ENCODE measurements at regions not wholly inside any gene's neighbourhood (a gene's known extent, or its start where the extent isn't known, plus 50 kb on each side); places are given as distances from the start of the nearest gene placed in this dataset.

- no peak overlapping the region for H3K27ac ChIP-seq
- 89% methylated on average over 26 to 30 of the region's 31 CpGs for WGBS, 2 donors
- no peak for DNase-seq
- H3K36me3 ChIP-seq, result no peaks in the 10 kb centered on the region
- intact Hi-C loops (cut with DNase I), result no loop called here
- no peaks in the 10 kb centered on the region for H3K4me1 ChIP-seq
- no peak overlapping the region for H3K4me3 ChIP-seq
- H3K9me3 ChIP-seq, result no peaks in the 10 kb centered on the region
- TF ChIP-seq CTCF (IDR thresholded peaks at IDR 0.05) (no peak), POLR2A (IDR thresholded peaks at IDR 0.05) (no peak)
- no peaks in the 10 kb centered on the region for H3K27me3 ChIP-seq
Observed at GRCh38 chr10:130567436-130567835, 431.2 kb downstream of the GLRX3 start.

GRCh38 chr10:130568246-130568645 is 432.1 kb downstream of the GLRX3 start:
- no peak for DNase-seq
- WGBS, 2 donors, result 92 to 95% methylated on average over 6 to 8 of the region's 18 CpGs
- H3K36me3 ChIP-seq, result no peaks in the 10 kb centered on the region
- no peak overlapping the region for H3K4me3 ChIP-seq
- intact Hi-C loops (cut with DNase I), result no loop called here
- no peaks in the 10 kb centered on the region for H3K9me3 ChIP-seq
- no peaks in the 10 kb centered on the region for H3K27me3 ChIP-seq
- H3K4me1 ChIP-seq, result no peaks in the 10 kb centered on the region
- no peak for TF ChIP-seq POLR2A (IDR thresholded peaks at IDR 0.05)
- no peak for TF ChIP-seq CTCF (IDR thresholded peaks at IDR 0.05)
- no peak overlapping the region for H3K27ac ChIP-seq

GRCh38 chr10:130570074-130570473 is 433.9 kb downstream of the GLRX3 start:
- Histone ChIP-seq H3K9me3 (no peaks in the 10 kb centered on the region), H3K4me1 (no peaks in the 10 kb centered on the region), H3K36me3 (no peaks in the 10 kb centered on the region), H3K4me3 (no peak overlapping the region), H3K27me3 (no peaks in the 10 kb centered on the region), H3K27ac (no peak overlapping the region)
- intact Hi-C loops (cut with DNase I), result no loop called here
- no peak for DNase-seq
- WGBS, 2 donors, result 25 to 47% methylated on average over 7 of the region's 7 CpGs
- TF ChIP-seq CTCF (IDR thresholded peaks at IDR 0.05) (no peak), POLR2A (IDR thresholded peaks at IDR 0.05) (no peak)

- no peaks in the 10 kb centered on the region for H3K36me3 ChIP-seq
- no peak overlapping the region for H3K4me3 ChIP-seq
- no peak overlapping the region for H3K27ac ChIP-seq
- no peak for TF ChIP-seq CTCF (IDR thresholded peaks at IDR 0.05)
- TF ChIP-seq POLR2A (IDR thresholded peaks at IDR 0.05), result no peak
- no peaks in the 10 kb centered on the region for H3K4me1 ChIP-seq
- WGBS, 2 donors, result 76 to 82% methylated on average over 6 to 9 of the region's 9 CpGs
- intact Hi-C loops (cut with DNase I), result no loop called here
- DNase-seq, result no peak
- H3K27me3 ChIP-seq, result no peaks in the 10 kb centered on the region
- H3K9me3 ChIP-seq, result no peaks in the 10 kb centered on the region
Observed at GRCh38 chr10:130571674-130572073, 435.5 kb downstream of the GLRX3 start.

- no peaks in the 10 kb centered on the region for H3K9me3 ChIP-seq
- WGBS, 2 donors, result 55 to 57% methylated on average over 6 of the region's 6 CpGs
- no peak overlapping the region for H3K4me3 ChIP-seq
- H3K27me3 ChIP-seq, result peaks cover 0 to 3% (median 0%) of the 10 kb centered on the region in 4 donors
- no peaks in the 10 kb centered on the region for H3K36me3 ChIP-seq
- TF ChIP-seq POLR2A (IDR thresholded peaks at IDR 0.05) (no peak), CTCF (IDR thresholded peaks at IDR 0.05) (no peak)
- no peak overlapping the region for H3K27ac ChIP-seq
- DNase-seq, result no peak
- H3K4me1 ChIP-seq, result no peaks in the 10 kb centered on the region
- intact Hi-C loops (cut with DNase I), result no loop called here
Observed at GRCh38 chr10:130573446-130573845, 437.3 kb downstream of the GLRX3 start.
